PC-3 (cell line): ENCODE measurements at regions not wholly inside any gene's neighbourhood (a gene's known extent, or its start where the extent isn't known, plus 50 kb on each side); places are given as distances from the start of the nearest gene placed in this dataset.

ENCODE experiments used
- ATAC-seq: fragments of 200-7000 bp; cut with Tn5 transposase; 2 replicates; pipeline ENCODE4 v1.9.1; 2020; ENCODE audit warnings: mild to moderate bottlenecking, moderate library complexity
- BruUV-seq: library from RNA; stranded (reverse); fragments of 400-500 nt; replicated peaks from 2 replicates; lab custom pipeline; 2021; lab: Mats Ljungman, UMichigan
- CTCF ChIA-PET: fragments of 300-600 bp; sonication (Branson Sonifier 250); formaldehyde crosslinking; loops from one replicate; lab custom pipeline; 2022; ENCODE audit warnings: antibody characterized with exemption; lab: Charles Lee
- POLR2A ChIA-PET: fragments of 300-600 bp; sonication (Branson Sonifier 250); formaldehyde crosslinking; loops from one replicate; lab custom pipeline; 2022; ENCODE audit warnings: antibody characterized with exemption; ENCODE audit not compliant: unreplicated experiment; lab: Charles Lee
- DNase-seq: peaks from one replicate; pipeline ENCODE4 v3.0.0-alpha.2; 2015
- H2AFZ ChIP-seq: fragments of 300-600 bp; sonication (generic); 2 replicates; pipeline ENCODE4 v1.6.0; 2016; ENCODE audit warnings: antibody characterized with exemption, low read length
- H3F3A ChIP-seq: fragments of 300-600 bp; sonication (generic); one replicate; pipeline ENCODE4 v1.6.0; 2017; ENCODE audit warnings: antibody characterized with exemption, low read length, control low read depth, mild to moderate bottlenecking; ENCODE audit not compliant: unreplicated experiment
- H3K27ac ChIP-seq: fragments of 300-600 bp; sonication (generic); 2 replicates; pipeline ENCODE4 v1.5.1; 2016; ENCODE audit warnings: mild to moderate bottlenecking, low read length
- H3K27me3 ChIP-seq: fragments of 300-600 bp; sonication (generic); 2 replicates; pipeline ENCODE4 v1.6.1; 2016; ENCODE audit warnings: low read length, mixed read lengths
- H3K36me3 ChIP-seq: fragments of 300-600 bp; sonication (generic); 2 replicates; pipeline ENCODE4 v1.6.1; 2016; ENCODE audit warnings: low read depth, mixed run types, low read length, mixed read lengths
- H3K4me1 ChIP-seq: fragments of 300-600 bp; sonication (generic); 2 replicates; pipeline ENCODE4 v1.5.1; 2016; ENCODE audit warnings: low read length; ENCODE audit not compliant: insufficient read depth
- H3K4me2 ChIP-seq: fragments of 300-600 bp; sonication (generic); 2 replicates; pipeline ENCODE4 v1.6.0; 2016; ENCODE audit warnings: low read length
- H3K4me3 ChIP-seq: fragments of 300-600 bp; sonication (generic); 2 replicates; pipeline ENCODE4 v1.5.1; 2016; ENCODE audit warnings: mild to moderate bottlenecking, low read length, mixed read lengths
- H3K79me2 ChIP-seq: fragments of 300-600 bp; sonication (generic); 2 replicates; pipeline ENCODE4 v1.6.1; 2017; ENCODE audit warnings: low read length, mixed read lengths
- H3K9ac ChIP-seq: fragments of 300-600 bp; sonication (generic); 2 replicates; pipeline ENCODE4 v1.6.0; 2016; ENCODE audit warnings: mild to moderate bottlenecking, low read length
- H3K9me2 ChIP-seq: fragments of 300-600 bp; sonication (generic); replicated peaks from 2 replicates; pipeline ENCODE4 v1.6.1; 2016; ENCODE audit warnings: mixed run types, low read length, mixed read lengths
- H3K9me3 ChIP-seq: fragments of 300-600 bp; sonication (generic); 2 replicates; pipeline ENCODE4 v1.6.1; 2016; ENCODE audit warnings: low read length, mixed read lengths
- H4K20me1 ChIP-seq: fragments of 300-600 bp; sonication (generic); 2 replicates; pipeline ENCODE4 v1.6.1; 2016; ENCODE audit warnings: low read length, mixed read lengths
- EZH2 ChIP-seq: fragments of 300-600 bp; sonication (generic); IDR thresholded peaks from one replicate; pipeline ENCODE4 v1.6.1; 2017; ENCODE audit warnings: antibody characterized with exemption, mild to moderate bottlenecking, low read length; ENCODE audit not compliant: unreplicated experiment
- EZH2phosphoT487 ChIP-seq: fragments of 300-600 bp; sonication (generic); IDR thresholded peaks from 2 replicates; pipeline ENCODE4 v1.6.1; 2018; ENCODE audit warnings: mild to moderate bottlenecking, antibody characterized with exemption, low read length, borderline replicate concordance
- intact Hi-C: fragments of 100-400 bp; cut with micrococcal nuclease; formaldehyde crosslinking; loops from 2 replicates; pipeline ENCODE4 v1.9.0; 2023
- TF ChIP-seq, protein P1 (sequence below): fragments of 300-600 bp; sonication (generic); conservative IDR thresholded peaks from 2 replicates; pipeline ENCODE4 v1.5.1; 2017; ENCODE audit warnings: antibody characterized with exemption, low read depth, mild to moderate bottlenecking, low read length

DNA sequence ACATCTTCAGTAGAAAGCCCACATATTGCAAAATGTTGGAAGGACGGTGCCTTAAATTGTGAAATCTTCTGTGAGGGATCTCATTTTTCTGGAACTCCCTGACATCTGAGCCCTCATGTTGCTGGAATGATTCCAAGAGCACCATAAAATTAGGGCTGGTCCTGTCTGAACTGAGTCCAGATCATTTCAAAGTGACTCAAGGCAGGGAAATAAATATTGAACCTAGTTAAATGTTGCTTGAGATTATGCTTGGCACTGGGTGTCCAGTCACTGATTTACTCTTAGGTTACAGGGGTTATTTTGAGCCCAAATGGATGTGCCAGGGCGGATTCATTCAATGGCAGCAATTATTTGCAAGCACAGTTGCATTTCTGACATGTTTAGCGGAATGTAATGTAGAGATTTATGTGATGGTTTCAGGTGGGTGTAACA lies 437.0 kb downstream of the PIK3R1 start:
- intact Hi-C loops = no loop called here
- Histone ChIP-seq H3K36me3 (no peaks in the 10 kb centered on the region), H3K4me3 (no peak overlapping the region), H3K27ac (no peak overlapping the region), H2AFZ (no peak overlapping the region), H3K27me3 (no peaks in the 10 kb centered on the region), H4K20me1 (no peaks in the 10 kb centered on the region), H3F3A (no peaks in the 10 kb centered on the region), H3K9me3 (no peaks in the 10 kb centered on the region), H3K4me1 (peaks cover 14% of the 10 kb centered on the region), H3K9me2 (no peaks in the 10 kb centered on the region), H3K79me2 (no peaks in the 10 kb centered on the region), H3K9ac (no peak overlapping the region), H3K4me2 (no peak overlapping the region)
- BruUV-seq = no TSS peak
- DNase-seq (peak; percentile 53), ATAC-seq (no peak)
- POLR2A ChIA-PET = no interaction called here
- TF ChIP-seq, protein P1, sequence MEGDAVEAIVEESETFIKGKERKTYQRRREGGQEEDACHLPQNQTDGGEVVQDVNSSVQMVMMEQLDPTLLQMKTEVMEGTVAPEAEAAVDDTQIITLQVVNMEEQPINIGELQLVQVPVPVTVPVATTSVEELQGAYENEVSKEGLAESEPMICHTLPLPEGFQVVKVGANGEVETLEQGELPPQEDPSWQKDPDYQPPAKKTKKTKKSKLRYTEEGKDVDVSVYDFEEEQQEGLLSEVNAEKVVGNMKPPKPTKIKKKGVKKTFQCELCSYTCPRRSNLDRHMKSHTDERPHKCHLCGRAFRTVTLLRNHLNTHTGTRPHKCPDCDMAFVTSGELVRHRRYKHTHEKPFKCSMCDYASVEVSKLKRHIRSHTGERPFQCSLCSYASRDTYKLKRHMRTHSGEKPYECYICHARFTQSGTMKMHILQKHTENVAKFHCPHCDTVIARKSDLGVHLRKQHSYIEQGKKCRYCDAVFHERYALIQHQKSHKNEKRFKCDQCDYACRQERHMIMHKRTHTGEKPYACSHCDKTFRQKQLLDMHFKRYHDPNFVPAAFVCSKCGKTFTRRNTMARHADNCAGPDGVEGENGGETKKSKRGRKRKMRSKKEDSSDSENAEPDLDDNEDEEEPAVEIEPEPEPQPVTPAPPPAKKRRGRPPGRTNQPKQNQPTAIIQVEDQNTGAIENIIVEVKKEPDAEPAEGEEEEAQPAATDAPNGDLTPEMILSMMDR = no peak
- TF ChIP-seq EZH2phosphoT487 = no peak
- TF ChIP-seq EZH2 = no peak
- CTCF ChIA-PET = no interaction called here

- H3K9me3 ChIP-seq = no peaks in the 10 kb centered on the region
- no peaks in the 10 kb centered on the region for H3K79me2 ChIP-seq
- H3K9ac ChIP-seq = no peak overlapping the region
- no peak overlapping the region for H2AFZ ChIP-seq
- H3K27ac ChIP-seq = no peak overlapping the region
- no peaks in the 10 kb centered on the region for H3F3A ChIP-seq
- intact Hi-C loops = no loop called here
- ChIA-PET POLR2A (no interaction called here), CTCF (no interaction called here)
- no peaks in the 10 kb centered on the region for H3K27me3 ChIP-seq
- peaks cover 14% of the 10 kb centered on the region for H3K4me1 ChIP-seq
- no TSS peak for BruUV-seq
- no peaks in the 10 kb centered on the region for H3K36me3 ChIP-seq
- no peak overlapping the region for H3K4me3 ChIP-seq
- H3K9me2 ChIP-seq = no peaks in the 10 kb centered on the region
- ATAC-seq (no peak), DNase-seq (no peak)
- H3K4me2 ChIP-seq = no peak overlapping the region
- TF ChIP-seq EZH2phosphoT487 (no peak), EZH2 (no peak)
- TF ChIP-seq, protein P1 = no peak
- H4K20me1 ChIP-seq = no peaks in the 10 kb centered on the region
Measured at GRCh38 chr5:68653471-68653870, 437.9 kb downstream of the PIK3R1 start.

DNA sequence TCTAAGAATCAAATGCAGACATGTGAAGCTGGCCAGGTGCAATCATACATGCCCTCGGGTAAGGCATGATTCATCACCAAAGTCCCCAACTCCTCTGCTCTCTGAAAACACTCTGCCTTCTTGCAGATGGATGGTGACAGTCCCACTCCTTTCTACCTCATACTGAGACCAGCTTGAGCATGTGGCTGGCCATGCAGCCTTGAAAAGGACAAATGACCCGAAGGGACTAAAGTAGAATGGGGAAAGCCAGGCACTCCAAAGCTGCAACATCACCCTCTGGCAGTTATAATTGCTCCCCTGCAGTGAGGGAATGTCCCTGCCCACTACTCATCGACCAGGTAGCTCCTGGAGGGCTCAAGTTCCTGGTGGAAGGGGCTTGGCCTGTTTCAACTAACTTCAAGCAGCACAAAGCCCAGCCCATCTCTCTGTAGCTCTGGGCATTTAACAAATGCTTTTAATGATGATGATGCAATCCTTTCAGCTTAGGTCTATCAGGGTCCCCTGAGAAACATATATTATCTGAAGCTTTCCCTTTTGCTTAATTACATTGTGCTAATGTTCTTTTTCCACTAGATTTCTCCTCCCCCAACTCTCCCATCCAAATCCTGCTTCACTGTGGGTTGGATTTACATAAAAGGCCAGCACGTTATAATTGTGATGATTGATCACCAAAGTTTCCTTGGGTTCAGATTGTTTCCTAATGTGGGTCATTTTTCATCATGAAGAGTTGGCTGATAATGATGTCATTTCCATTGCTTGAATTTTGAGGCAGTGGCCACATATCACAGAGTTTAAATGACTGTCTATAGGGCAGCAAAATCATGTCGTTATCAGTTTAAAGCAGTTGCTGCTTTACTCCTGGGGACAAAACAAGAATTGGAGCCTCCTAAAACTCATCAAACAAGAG lies 436.5 kb upstream of the SLC30A5 start:
- H3F3A ChIP-seq = no peaks in the 10 kb centered on the region
- no peaks in the 10 kb centered on the region for H3K27me3 ChIP-seq
- no peaks in the 10 kb centered on the region for H3K9me2 ChIP-seq
- intact Hi-C loops = no loop called here
- BruUV-seq = no TSS peak
- no peak overlapping the region for H3K4me2 ChIP-seq
- TF ChIP-seq, protein P1 = no peak
- TF ChIP-seq EZH2 (no peak), EZH2phosphoT487 (no peak)
- ATAC-seq (no peak), DNase-seq (peak; percentile 22)
- H3K27ac ChIP-seq = no peak overlapping the region
- H4K20me1 ChIP-seq = no peaks in the 10 kb centered on the region
- H3K79me2 ChIP-seq = no peaks in the 10 kb centered on the region
- POLR2A ChIA-PET = no interaction called here
- H3K36me3 ChIP-seq = no peaks in the 10 kb centered on the region
- peaks cover 6% of the 10 kb centered on the region; the same call in 1 of the 2 replicates for H3K4me1 ChIP-seq
- H3K9ac ChIP-seq = no peak overlapping the region
- CTCF ChIA-PET = no interaction called here
- H3K9me3 ChIP-seq = no peaks in the 10 kb centered on the region
- H3K4me3 ChIP-seq = no peak overlapping the region
- no peak overlapping the region for H2AFZ ChIP-seq
